A549 (cell line): ENCODE measurements at regions not wholly inside any gene's neighbourhood (a gene's known extent, or its start where the extent isn't known, plus 50 kb on each side); places are given as distances from the start of the nearest gene placed in this dataset.

Experiments used
- CHD2 ChIP-seq: fragments of 150-350 bp; IDR thresholded peaks from 2 replicates; pipeline ENCODE4 v1.6.1; 2014; ENCODE audit warnings: low read length; ENCODE audit not compliant: partially characterized antibody
- CTCF ChIP-seq: fragments of >200 bp; sonication (Bioruptor Twin); formaldehyde crosslinking; IDR thresholded peaks from 3 replicates; pipeline ENCODE4 v1.5.1; 2016
- EP300 ChIP-seq, 2 experiments: fragments of >200 bp; sonication (Bioruptor Twin); formaldehyde crosslinking; IDR thresholded peaks; 2 replicates in 1 of 2; 3 replicates in 1 of 2; pipeline ENCODE4 v1.6.1; 2016 to 2017
- FOSB ChIP-seq: fragments of 250-450 bp; sonication (Bioruptor Pico); IDR thresholded peaks from 2 replicates; pipeline ENCODE4 v1.5.0; 2020; ENCODE audit warnings: mild to moderate bottlenecking, moderate library complexity
- MAX ChIP-seq: IDR thresholded peaks from 2 replicates; pipeline ENCODE4 v1.6.1; 2012
- MAZ ChIP-seq: fragments of 150-350 bp; IDR thresholded peaks from 2 replicates; pipeline ENCODE4 v1.6.1; 2014; ENCODE audit warnings: antibody characterized with exemption, low read depth, low read length, borderline replicate concordance
- MYC ChIP-seq: IDR thresholded peaks from 2 replicates; pipeline ENCODE4 v1.6.1; 2012; ENCODE audit warnings: mild to moderate bottlenecking, inconsistent platforms, low read length, improper control_type of control experiment, borderline replicate concordance
- POLR2A ChIP-seq: IDR thresholded peaks from 2 replicates; pipeline ENCODE4 v1.6.1; 2012; ENCODE audit warnings: mild to moderate bottlenecking, low read length
- RARB ChIP-seq: fragments of 250-450 bp; sonication (Bioruptor Pico); IDR thresholded peaks from 2 replicates; pipeline ENCODE4 v1.8.0; 2021; ENCODE audit warnings: mild to moderate bottlenecking, moderate library complexity
- RFX5 ChIP-seq: fragments of 450-650 bp; IDR thresholded peaks from 2 replicates; pipeline ENCODE4 v1.7.1; 2014; ENCODE audit warnings: antibody characterized with exemption, mild to moderate bottlenecking, moderate library complexity
- RNF2 ChIP-seq: fragments of 200-600 bp; sonication (generic); IDR thresholded peaks from 2 replicates; pipeline ENCODE4 v1.6.1; 2016; ENCODE audit warnings: low read depth, mild to moderate bottlenecking, antibody characterized with exemption, moderate library complexity, borderline replicate concordance
- TF ChIP-seq, protein P1 (sequence below): fragments of 250-450 bp; sonication (Bioruptor Pico); IDR thresholded peaks from 2 replicates; pipeline ENCODE4 v1.5.0; 2021; ENCODE audit warnings: mild to moderate bottlenecking, moderate library complexity, borderline replicate concordance

- TF ChIP-seq CTCF: no peak
- no peak for TF ChIP-seq MAZ
- TF ChIP-seq RNF2: no peak
- no peak for TF ChIP-seq RFX5
- TF ChIP-seq POLR2A: no peak
- no peak for TF ChIP-seq MYC
- TF ChIP-seq, protein P1, sequence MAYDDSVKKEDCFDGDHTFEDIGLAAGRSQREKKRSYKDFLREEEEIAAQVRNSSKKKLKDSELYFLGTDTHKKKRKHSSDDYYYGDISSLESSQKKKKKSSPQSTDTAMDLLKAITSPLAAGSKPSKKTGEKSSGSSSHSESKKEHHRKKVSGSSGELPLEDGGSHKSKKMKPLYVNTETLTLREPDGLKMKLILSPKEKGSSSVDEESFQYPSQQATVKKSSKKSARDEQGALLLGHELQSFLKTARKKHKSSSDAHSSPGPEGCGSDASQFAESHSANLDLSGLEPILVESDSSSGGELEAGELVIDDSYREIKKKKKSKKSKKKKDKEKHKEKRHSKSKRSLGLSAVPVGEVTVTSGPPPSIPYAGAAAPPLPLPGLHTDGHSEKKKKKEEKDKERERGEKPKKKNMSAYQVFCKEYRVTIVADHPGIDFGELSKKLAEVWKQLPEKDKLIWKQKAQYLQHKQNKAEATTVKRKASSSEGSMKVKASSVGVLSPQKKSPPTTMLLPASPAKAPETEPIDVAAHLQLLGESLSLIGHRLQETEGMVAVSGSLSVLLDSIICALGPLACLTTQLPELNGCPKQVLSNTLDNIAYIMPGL (CRISPR knock-in tag): no peak
- no peak for TF ChIP-seq MAX
- no peak for TF ChIP-seq CHD2
- TF ChIP-seq FOSB: no peak
- no peak for TF ChIP-seq EP300 (IDR thresholded peaks at IDR 0.05)
- no peak for TF ChIP-seq RARB
Observed at GRCh38 chr4:62513306-62513705, 1313.2 kb downstream of the ADGRL3 start.
